Muscle layer of duodenum (tissue), 2 donors: ENCODE measurements at regions not wholly inside any gene's neighbourhood (a gene's known extent, or its start where the extent isn't known, plus 50 kb on each side); places are given as distances from the start of the nearest gene placed in this dataset.
A peak's percentile ranks its signal among the peaks of the same experiment; 100 is the strongest.

Source experiments
- H3K27ac ChIP-seq: one replicate; pipeline ENCODE4 v1.7.0; 2013; ENCODE audit warnings: mild to moderate bottlenecking, low read length
- H3K27me3 ChIP-seq: one replicate; pipeline ENCODE4 v1.7.0; 2013; ENCODE audit warnings: low read depth, mild to moderate bottlenecking, control low read depth, low read length
- H3K36me3 ChIP-seq, 2 donors: one replicate each; pipeline ENCODE4 v1.7.0; 2013; ENCODE audit warnings: low read length in 2 of 2, control low read depth in 1 of 2, mild to moderate bottlenecking in 1 of 2; ENCODE audit not compliant: insufficient read depth in 2 of 2, control insufficient read depth in 1 of 2
- H3K4me1 ChIP-seq, 2 donors: one replicate each; pipeline ENCODE4 v1.7.0; 2013; ENCODE audit warnings: low read length in 2 of 2, mild to moderate bottlenecking in 2 of 2, control low read depth in 1 of 2, moderate library complexity in 1 of 2; ENCODE audit not compliant: insufficient read depth in 2 of 2, control insufficient read depth in 1 of 2
- H3K4me3 ChIP-seq, 2 donors: one replicate each; pipeline ENCODE4 v1.7.0; 2013; ENCODE audit warnings: low read length in 2 of 2, low read depth in 1 of 2, mild to moderate bottlenecking in 1 of 2
- H3K9me3 ChIP-seq, 2 donors: one replicate each; pipeline ENCODE4 v1.7.0; 2013; ENCODE audit warnings: low read length in 2 of 2, control low read depth in 1 of 2, mild to moderate bottlenecking in 1 of 2; ENCODE audit not compliant: control insufficient read depth in 1 of 2
- donor health status: healthy.

GRCh38 chr9:129504404-129504803 is 116.5 kb downstream of the C9orf50 start:
- Histone ChIP-seq H3K27me3 (no peaks in the 10 kb centered on the region), H3K4me1 (peaks cover 0 to 19% of the 10 kb centered on the region in 2 donors), H3K9me3 (no peaks in the 10 kb centered on the region), H3K4me3 (no peak overlapping the region), H3K27ac (no peak overlapping the region), H3K36me3 (peaks cover 0 to 7% of the 10 kb centered on the region in 2 donors)

GRCh38 chr9:129501771-129502319 is 119.1 kb downstream of the C9orf50 start:
- no peak overlapping the region for H3K4me3 ChIP-seq
- H3K4me1 ChIP-seq: peaks cover 15 to 40% of the 10 kb centered on the region in 2 donors
- no peaks in the 10 kb centered on the region for H3K9me3 ChIP-seq
- H3K27me3 ChIP-seq: no peaks in the 10 kb centered on the region
- peaks cover 0 to 13% of the 10 kb centered on the region in 2 donors for H3K36me3 ChIP-seq
- H3K27ac ChIP-seq: no peak overlapping the region

GRCh38 chr9:129500863-129501770 is 119.8 kb downstream of the C9orf50 start:
- Histone ChIP-seq H3K27ac (peak overlapping the region; percentile 43), H3K4me1 (peaks cover 15 to 40% of the 10 kb centered on the region in 2 donors), H3K9me3 (no peaks in the 10 kb centered on the region), H3K4me3 (peak overlapping the region in 1 of 2 donors; percentile 1), H3K27me3 (no peaks in the 10 kb centered on the region), H3K36me3 (peaks cover 0 to 13% of the 10 kb centered on the region in 2 donors)

- Histone ChIP-seq H3K9me3 (no peaks in the 10 kb centered on the region), H3K36me3 (peaks cover 0 to 18% of the 10 kb centered on the region in 2 donors), H3K4me3 (peak overlapping the region in 1 of 2 donors; percentile 1), H3K4me1 (peaks cover 15 to 44% of the 10 kb centered on the region in 2 donors), H3K27me3 (no peaks in the 10 kb centered on the region), H3K27ac (peak overlapping the region; percentile 43)
These were observed 120.6 kb downstream of the C9orf50 start for GRCh38 chr9:129500161-129500862.

- no peaks in the 10 kb centered on the region for H3K27me3 ChIP-seq
- H3K27ac ChIP-seq: peak overlapping the region; percentile 95
- peak overlapping the region; percentile 50 to 58 for H3K4me3 ChIP-seq
- no peaks in the 10 kb centered on the region for H3K9me3 ChIP-seq
- peaks cover 15 to 51% of the 10 kb centered on the region in 2 donors for H3K4me1 ChIP-seq
- peaks cover 0 to 16% of the 10 kb centered on the region in 2 donors for H3K36me3 ChIP-seq
These were observed 122.2 kb downstream of the C9orf50 start for GRCh38 chr9:129498451-129499384.

GRCh38 chr9:129497813-129498450 is 123.0 kb downstream of the C9orf50 start:
- H3K27me3 ChIP-seq: no peaks in the 10 kb centered on the region
- peaks cover 15 to 55% of the 10 kb centered on the region in 2 donors for H3K4me1 ChIP-seq
- H3K36me3 ChIP-seq: peaks cover 0 to 18% of the 10 kb centered on the region in 2 donors
- peak overlapping the region; percentile 50 to 58 for H3K4me3 ChIP-seq
- no peaks in the 10 kb centered on the region for H3K9me3 ChIP-seq
- H3K27ac ChIP-seq: peak overlapping the region; percentile 95

GRCh38 chr9:129497005-129497812 is 123.7 kb downstream of the C9orf50 start:
- Histone ChIP-seq H3K4me1 (peaks cover 15 to 56% of the 10 kb centered on the region in 2 donors), H3K9me3 (no peaks in the 10 kb centered on the region), H3K27ac (peak overlapping the region; percentile 99), H3K36me3 (peaks cover 0 to 18% of the 10 kb centered on the region in 2 donors), H3K4me3 (peak overlapping the region; percentile 58 to 66), H3K27me3 (no peaks in the 10 kb centered on the region)

- Histone ChIP-seq H3K4me3 (peak overlapping the region; percentile 58 to 66), H3K4me1 (peaks cover 15 to 59% of the 10 kb centered on the region in 2 donors), H3K27ac (peak overlapping the region; percentile 99), H3K27me3 (no peaks in the 10 kb centered on the region), H3K36me3 (peaks cover 0 to 18% of the 10 kb centered on the region in 2 donors), H3K9me3 (no peaks in the 10 kb centered on the region)
These were observed 124.4 kb downstream of the C9orf50 start for GRCh38 chr9:129496473-129497004.

- no peaks in the 10 kb centered on the region for H3K27me3 ChIP-seq
- no peaks in the 10 kb centered on the region for H3K9me3 ChIP-seq
- peaks cover 0 to 18% of the 10 kb centered on the region in 2 donors for H3K36me3 ChIP-seq
- H3K4me3 ChIP-seq: peak overlapping the region; percentile 58 to 61
- peak overlapping the region; percentile 99 for H3K27ac ChIP-seq
- H3K4me1 ChIP-seq: peaks cover 20 to 61% of the 10 kb centered on the region in 2 donors
These were observed 125.1 kb downstream of the C9orf50 start for GRCh38 chr9:129495620-129496472.
